Fibroblast of mammary gland (primary cell): ENCODE measurements at regions not wholly inside any gene's neighbourhood (a gene's known extent, or its start where the extent isn't known, plus 50 kb on each side); places are given as distances from the start of the nearest gene placed in this dataset.

Source experiments
- DNase-seq: peaks from one replicate; pipeline ENCODE4 v3.0.0-alpha.2; 2010; ENCODE audit warnings: low read depth
- H3K4me3 ChIP-seq: 2 replicates; pipeline ENCODE4 v1.5.1; 2011; ENCODE audit warnings: low read depth, mild to moderate bottlenecking, low read length, moderate library complexity; ENCODE audit not compliant: control insufficient read depth
- CTCF ChIP-seq: conservative IDR thresholded peaks from 2 replicates; pipeline ENCODE4 v1.5.1; 2011; ENCODE audit warnings: low read depth, low read length, inconsistent platforms; ENCODE audit not compliant: control insufficient read depth, insufficient read depth

GRCh38 chr5:52457810-52458209 lies 329.9 kb upstream of the ITGA1 start:
- TF ChIP-seq CTCF = no peak
- H3K4me3 ChIP-seq = no peak overlapping the region
- DNase-seq = no peak

- no peak for DNase-seq
- no peak overlapping the region for H3K4me3 ChIP-seq
- TF ChIP-seq CTCF = no peak
Measured at GRCh38 chr5:52466113-52466512, 321.6 kb upstream of the ITGA1 start.

GRCh38 chr5:52466749-52467520 lies 320.8 kb upstream of the ITGA1 start:
- TF ChIP-seq CTCF = no peak
- H3K4me3 ChIP-seq = no peak overlapping the region
- DNase-seq = no peak

GRCh38 chr5:52468976-52469375 lies 318.7 kb upstream of the ITGA1 start:
- H3K4me3 ChIP-seq = no peak overlapping the region
- DNase-seq = no peak
- TF ChIP-seq CTCF = no peak

GRCh38 chr5:52469420-52469819 lies 318.3 kb upstream of the ITGA1 start:
- TF ChIP-seq CTCF = no peak
- no peak for DNase-seq
- H3K4me3 ChIP-seq = no peak overlapping the region

GRCh38 chr5:52469835-52470234 lies 317.9 kb upstream of the ITGA1 start:
- H3K4me3 ChIP-seq = no peak overlapping the region
- DNase-seq = no peak
- no peak for TF ChIP-seq CTCF
